ENCODE measurements at regions not wholly inside any gene's neighbourhood (a gene's known extent, or its start where the extent isn't known, plus 50 kb on each side); places are given as distances from the start of the nearest gene placed in this dataset.

- TF ChIP-seq, protein P1, sequence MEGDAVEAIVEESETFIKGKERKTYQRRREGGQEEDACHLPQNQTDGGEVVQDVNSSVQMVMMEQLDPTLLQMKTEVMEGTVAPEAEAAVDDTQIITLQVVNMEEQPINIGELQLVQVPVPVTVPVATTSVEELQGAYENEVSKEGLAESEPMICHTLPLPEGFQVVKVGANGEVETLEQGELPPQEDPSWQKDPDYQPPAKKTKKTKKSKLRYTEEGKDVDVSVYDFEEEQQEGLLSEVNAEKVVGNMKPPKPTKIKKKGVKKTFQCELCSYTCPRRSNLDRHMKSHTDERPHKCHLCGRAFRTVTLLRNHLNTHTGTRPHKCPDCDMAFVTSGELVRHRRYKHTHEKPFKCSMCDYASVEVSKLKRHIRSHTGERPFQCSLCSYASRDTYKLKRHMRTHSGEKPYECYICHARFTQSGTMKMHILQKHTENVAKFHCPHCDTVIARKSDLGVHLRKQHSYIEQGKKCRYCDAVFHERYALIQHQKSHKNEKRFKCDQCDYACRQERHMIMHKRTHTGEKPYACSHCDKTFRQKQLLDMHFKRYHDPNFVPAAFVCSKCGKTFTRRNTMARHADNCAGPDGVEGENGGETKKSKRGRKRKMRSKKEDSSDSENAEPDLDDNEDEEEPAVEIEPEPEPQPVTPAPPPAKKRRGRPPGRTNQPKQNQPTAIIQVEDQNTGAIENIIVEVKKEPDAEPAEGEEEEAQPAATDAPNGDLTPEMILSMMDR (IDR thresholded peaks at IDR 0.05): no peak
- TF ChIP-seq EP300 (IDR thresholded peaks at IDR 0.05; ENCODE audit: low read depth): no peak
- no peak for TF ChIP-seq POLR2A (IDR thresholded peaks at IDR 0.05)
These were observed 259.3 kb upstream of the SLC30A5 start for GRCh38 chr5:68834491-68834981.

All from transverse colon (tissue), 3 donors.